ENCODE measurements at regions not wholly inside any gene's neighbourhood (a gene's known extent, or its start where the extent isn't known, plus 50 kb on each side); places are given as distances from the start of the nearest gene placed in this dataset.

GRCh38 chr7:14071045-14071444, 81.6 kb upstream of the ETV1 start:
- TF ChIP-seq, protein P1, sequence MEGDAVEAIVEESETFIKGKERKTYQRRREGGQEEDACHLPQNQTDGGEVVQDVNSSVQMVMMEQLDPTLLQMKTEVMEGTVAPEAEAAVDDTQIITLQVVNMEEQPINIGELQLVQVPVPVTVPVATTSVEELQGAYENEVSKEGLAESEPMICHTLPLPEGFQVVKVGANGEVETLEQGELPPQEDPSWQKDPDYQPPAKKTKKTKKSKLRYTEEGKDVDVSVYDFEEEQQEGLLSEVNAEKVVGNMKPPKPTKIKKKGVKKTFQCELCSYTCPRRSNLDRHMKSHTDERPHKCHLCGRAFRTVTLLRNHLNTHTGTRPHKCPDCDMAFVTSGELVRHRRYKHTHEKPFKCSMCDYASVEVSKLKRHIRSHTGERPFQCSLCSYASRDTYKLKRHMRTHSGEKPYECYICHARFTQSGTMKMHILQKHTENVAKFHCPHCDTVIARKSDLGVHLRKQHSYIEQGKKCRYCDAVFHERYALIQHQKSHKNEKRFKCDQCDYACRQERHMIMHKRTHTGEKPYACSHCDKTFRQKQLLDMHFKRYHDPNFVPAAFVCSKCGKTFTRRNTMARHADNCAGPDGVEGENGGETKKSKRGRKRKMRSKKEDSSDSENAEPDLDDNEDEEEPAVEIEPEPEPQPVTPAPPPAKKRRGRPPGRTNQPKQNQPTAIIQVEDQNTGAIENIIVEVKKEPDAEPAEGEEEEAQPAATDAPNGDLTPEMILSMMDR (IDR thresholded peaks at IDR 0.05) = no peak
- TF ChIP-seq EP300 (IDR thresholded peaks at IDR 0.05) (no peak), POLR2A (IDR thresholded peaks at IDR 0.05; ENCODE audit: low read depth) (no peak)

Measured in esophagus muscularis mucosa (tissue), 4 donors.